Spleen (tissue), 7 donors: ENCODE measurements at regions not wholly inside any gene's neighbourhood (a gene's known extent, or its start where the extent isn't known, plus 50 kb on each side); places are given as distances from the start of the nearest gene placed in this dataset.

Experiments
- CTCF ChIP-seq, 11 experiments: fragments of 200-600 bp in 7 of 11; fragments of 450-650 bp in 4 of 11; sonication (generic) in 4 of 11; IDR thresholded peaks in 8 of 11; conservative IDR thresholded peaks in 3 of 11; 1 replicate in 7 of 11; 2 replicates in 4 of 11; pipeline versions ENCODE4 v1.4.0 to v1.8.0; 2016 to 2021; ENCODE audit warnings: antibody characterized with exemption in 11 of 11, inconsistent platforms in 4 of 11, mild to moderate bottlenecking in 1 of 11
- POLR2A ChIP-seq, 3 donors: fragments of 450-650 bp; IDR thresholded peaks; one replicate each; pipeline ENCODE4 v1.5.1; 2017; ENCODE audit warnings: antibody characterized with exemption in 3 of 3, mild to moderate bottlenecking in 1 of 3
- donor health status: DM: no; HTN: no; CAD: no; lungs with moderate emphysema.
- donor health status: DM: no; HTN: no; CAD: no.
- donor health status: DM: no; HTN: no; CAD: no.

GRCh38 chr13:76036176-76036575 is 400.0 kb downstream of the LMO7 start:
- TF ChIP-seq CTCF (IDR thresholded peaks at IDR 0.05 in 8 of 11, conservative IDR thresholded peaks at IDR 0.05 in 3 of 11) (no peak), POLR2A (IDR thresholded peaks at IDR 0.05) (no peak)
